Right lobe of liver (tissue), 4 donors: ENCODE measurements at regions not wholly inside any gene's neighbourhood (a gene's known extent, or its start where the extent isn't known, plus 50 kb on each side); places are given as distances from the start of the nearest gene placed in this dataset.

Experiments used
- CTCF ChIP-seq, 4 donors: fragments of 200-600 bp in 3 of 4; fragments of 450-650 bp in 1 of 4; IDR thresholded peaks; one replicate each; pipeline versions ENCODE4 v1.5.1 to v1.8.0; 2016 to 2022; ENCODE audit warnings: antibody characterized with exemption in 4 of 4, mild to moderate bottlenecking in 2 of 4
- POLR2A ChIP-seq: fragments of 450-650 bp; IDR thresholded peaks from one replicate; pipeline ENCODE4 v1.6.1; 2017; ENCODE audit warnings: antibody characterized with exemption, mild to moderate bottlenecking
- donor health status: DM: no; HTN: no; CAD: no.
- donor health status: DM: no; HTN: no; CAD: no.
- donor health status: DM: no; HTN: yes; CAD: no.

- TF ChIP-seq CTCF (IDR thresholded peaks at IDR 0.05) (no peak), POLR2A (no peak)
Observed at GRCh38 chr5:17799521-17799920, 165.3 kb downstream of the TAF11L14 start.
